GM23338 (cell line): ENCODE measurements at regions not wholly inside any gene's neighbourhood (a gene's known extent, or its start where the extent isn't known, plus 50 kb on each side); places are given as distances from the start of the nearest gene placed in this dataset.

ENCODE experiments used
- ATAC-seq: fragments of 200-7000 bp; cut with Tn5 transposase; 3 replicates; pipeline ENCODE4 v1.9.1; 2020
- DNase-seq: peaks from one replicate; pipeline ENCODE4 v3.0.0-alpha.2; 2015; ENCODE audit warnings: low spot score
- H2AFZ ChIP-seq: fragments of 200-600 bp; sonication (generic); 2 replicates; pipeline ENCODE4 v1.8.0; 2016; ENCODE audit warnings: antibody characterized with exemption, mild to moderate bottlenecking, moderate library complexity
- H3F3A ChIP-seq: fragments of 200-600 bp; sonication (generic); replicated peaks from 2 replicates; pipeline ENCODE4 v1.8.0; 2017; ENCODE audit warnings: antibody characterized with exemption, mixed run types, low read depth
- H3K27ac ChIP-seq: fragments of 200-600 bp; sonication (generic); 2 replicates; pipeline ENCODE4 v1.6.1; 2016; ENCODE audit warnings: low read depth
- H3K27me3 ChIP-seq: fragments of 200-600 bp; sonication (generic); 2 replicates; pipeline ENCODE4 v1.8.0; 2016; ENCODE audit warnings: mild to moderate bottlenecking, mixed run types, moderate library complexity; ENCODE audit not compliant: insufficient read depth
- H3K36me3 ChIP-seq: fragments of 200-600 bp; sonication (generic); 2 replicates; pipeline ENCODE4 v1.8.0; 2016; ENCODE audit warnings: mild to moderate bottlenecking; ENCODE audit not compliant: insufficient read depth
- H3K4me1 ChIP-seq: fragments of 200-600 bp; sonication (generic); 2 replicates; pipeline ENCODE4 v1.8.0; 2016; ENCODE audit warnings: mild to moderate bottlenecking, moderate library complexity; ENCODE audit not compliant: insufficient read depth
- H3K4me2 ChIP-seq: fragments of 200-600 bp; sonication (generic); 2 replicates; pipeline ENCODE4 v1.7.1; 2017; ENCODE audit warnings: mixed run types
- H3K4me3 ChIP-seq: fragments of 200-600 bp; sonication (generic); 2 replicates; pipeline ENCODE4 v1.6.1; 2016; ENCODE audit warnings: mixed run types
- H3K79me2 ChIP-seq: fragments of 200-600 bp; sonication (generic); replicated peaks from 2 replicates; pipeline ENCODE4 v1.8.0; 2017; ENCODE audit warnings: mild to moderate bottlenecking; ENCODE audit not compliant: insufficient read depth
- H3K9me2 ChIP-seq: fragments of 200-600 bp; sonication (generic); 2 replicates; pipeline ENCODE4 v1.8.0; 2017; ENCODE audit not compliant: insufficient read depth
- H4K20me1 ChIP-seq: fragments of 200-600 bp; sonication (generic); replicated peaks from 2 replicates; pipeline ENCODE4 v1.8.0; 2017; ENCODE audit warnings: mild to moderate bottlenecking; ENCODE audit not compliant: insufficient read depth
- H3K27ac Mint-ChIP-seq: 2 replicates; pipeline ENCODE4 v1.8.0; 2020; ENCODE audit warnings: inconsistent platforms, mild to moderate bottlenecking, moderate library complexity, mixed read lengths
- H3K27me3 Mint-ChIP-seq: 3 replicates; pipeline ENCODE4 v1.8.0; 2022; ENCODE audit warnings: low read depth, mild to moderate bottlenecking, moderate library complexity, mixed read lengths, inconsistent platforms; ENCODE audit not compliant: insufficient read depth, poor library complexity
- H3K36me3 Mint-ChIP-seq: 3 replicates; pipeline ENCODE4 v1.8.0; 2021; ENCODE audit warnings: low read depth, mild to moderate bottlenecking, inconsistent platforms, moderate library complexity, mixed read lengths
- H3K4me1 Mint-ChIP-seq: 3 replicates; pipeline ENCODE4 v1.8.0; 2020; ENCODE audit warnings: mild to moderate bottlenecking, inconsistent platforms, mixed read lengths
- H3K4me3 Mint-ChIP-seq: 3 replicates; pipeline ENCODE4 v1.8.0; 2021; ENCODE audit warnings: moderate library complexity, mild to moderate bottlenecking, inconsistent platforms, mixed read lengths
- H3K9me3 Mint-ChIP-seq: 3 replicates; pipeline ENCODE4 v1.8.0; 2020; ENCODE audit warnings: moderate library complexity, mild to moderate bottlenecking, inconsistent platforms, mixed read lengths
- CREB1 ChIP-seq: fragments of 250-450 bp; sonication (Bioruptor Pico); IDR thresholded peaks from 2 replicates; pipeline ENCODE4 v1.5.0; 2020; ENCODE audit warnings: low read depth, mild to moderate bottlenecking, moderate library complexity
- EZH2 ChIP-seq: fragments of 200-600 bp; sonication (generic); IDR thresholded peaks from one replicate; pipeline ENCODE4 v1.8.0; 2017; ENCODE audit warnings: antibody characterized with exemption, mild to moderate bottlenecking, low read depth; ENCODE audit not compliant: unreplicated experiment
- EZH2phosphoT487 ChIP-seq: fragments of 200-600 bp; sonication (generic); IDR thresholded peaks from one replicate; pipeline ENCODE4 v1.8.1; 2018; ENCODE audit warnings: antibody characterized with exemption; ENCODE audit not compliant: unreplicated experiment
- JUNB ChIP-seq: IDR thresholded peaks from one replicate; pipeline ENCODE4 v1.6.1; 2016; ENCODE audit warnings: antibody characterized with exemption; ENCODE audit not compliant: unreplicated experiment
- NANOG ChIP-seq: IDR thresholded peaks from 2 replicates; pipeline ENCODE4 v1.6.1; 2016; ENCODE audit warnings: antibody characterized with exemption, borderline replicate concordance
- STAT1 ChIP-seq: IDR thresholded peaks from one replicate; pipeline ENCODE4 v1.6.1; 2016; ENCODE audit warnings: antibody characterized with exemption; ENCODE audit not compliant: unreplicated experiment
- ZNF331 ChIP-seq: fragments of 250-450 bp; sonication (Bioruptor Pico); IDR thresholded peaks from 2 replicates; pipeline ENCODE4 v1.5.0; 2020; ENCODE audit warnings: low read depth, mild to moderate bottlenecking, moderate library complexity
- TF ChIP-seq, protein P1 (sequence below): fragments of 250-450 bp; sonication (Bioruptor Pico); IDR thresholded peaks from 2 replicates; pipeline ENCODE4 v1.5.0; 2020; ENCODE audit warnings: mild to moderate bottlenecking, moderate library complexity
- TF ChIP-seq, protein P2 (sequence below), 2 experiments: fragments of 200-600 bp in 1 of 2; sonication (generic) in 1 of 2; conservative IDR thresholded peaks; 2 replicates each; pipeline versions ENCODE4 v1.5.1 to v1.6.1; 2016 to 2017; ENCODE audit warnings: antibody characterized with exemption in 2 of 2, low read depth in 2 of 2, mild to moderate bottlenecking in 2 of 2, moderate library complexity in 1 of 2

DNA sequence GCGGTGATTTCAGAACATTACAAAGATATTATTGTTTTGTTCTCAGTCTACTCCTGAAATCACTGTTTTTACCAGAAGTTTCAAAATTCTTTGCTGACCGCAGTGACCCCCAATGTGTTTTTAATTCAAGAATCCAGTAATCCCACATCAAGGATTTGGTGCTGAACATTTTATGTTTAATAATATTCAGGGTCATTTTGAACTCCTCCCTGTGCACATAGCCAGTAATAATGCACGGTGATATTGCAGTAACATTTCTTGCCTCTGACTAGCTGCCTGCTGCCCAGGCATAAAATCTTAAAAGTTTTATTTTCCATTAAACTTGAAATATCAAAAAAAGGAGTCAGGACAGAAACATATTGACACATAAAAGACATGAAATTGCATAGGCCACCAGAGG lies 443.4 kb upstream of the NCAM2 start (continued):
- TF ChIP-seq, protein P1, sequence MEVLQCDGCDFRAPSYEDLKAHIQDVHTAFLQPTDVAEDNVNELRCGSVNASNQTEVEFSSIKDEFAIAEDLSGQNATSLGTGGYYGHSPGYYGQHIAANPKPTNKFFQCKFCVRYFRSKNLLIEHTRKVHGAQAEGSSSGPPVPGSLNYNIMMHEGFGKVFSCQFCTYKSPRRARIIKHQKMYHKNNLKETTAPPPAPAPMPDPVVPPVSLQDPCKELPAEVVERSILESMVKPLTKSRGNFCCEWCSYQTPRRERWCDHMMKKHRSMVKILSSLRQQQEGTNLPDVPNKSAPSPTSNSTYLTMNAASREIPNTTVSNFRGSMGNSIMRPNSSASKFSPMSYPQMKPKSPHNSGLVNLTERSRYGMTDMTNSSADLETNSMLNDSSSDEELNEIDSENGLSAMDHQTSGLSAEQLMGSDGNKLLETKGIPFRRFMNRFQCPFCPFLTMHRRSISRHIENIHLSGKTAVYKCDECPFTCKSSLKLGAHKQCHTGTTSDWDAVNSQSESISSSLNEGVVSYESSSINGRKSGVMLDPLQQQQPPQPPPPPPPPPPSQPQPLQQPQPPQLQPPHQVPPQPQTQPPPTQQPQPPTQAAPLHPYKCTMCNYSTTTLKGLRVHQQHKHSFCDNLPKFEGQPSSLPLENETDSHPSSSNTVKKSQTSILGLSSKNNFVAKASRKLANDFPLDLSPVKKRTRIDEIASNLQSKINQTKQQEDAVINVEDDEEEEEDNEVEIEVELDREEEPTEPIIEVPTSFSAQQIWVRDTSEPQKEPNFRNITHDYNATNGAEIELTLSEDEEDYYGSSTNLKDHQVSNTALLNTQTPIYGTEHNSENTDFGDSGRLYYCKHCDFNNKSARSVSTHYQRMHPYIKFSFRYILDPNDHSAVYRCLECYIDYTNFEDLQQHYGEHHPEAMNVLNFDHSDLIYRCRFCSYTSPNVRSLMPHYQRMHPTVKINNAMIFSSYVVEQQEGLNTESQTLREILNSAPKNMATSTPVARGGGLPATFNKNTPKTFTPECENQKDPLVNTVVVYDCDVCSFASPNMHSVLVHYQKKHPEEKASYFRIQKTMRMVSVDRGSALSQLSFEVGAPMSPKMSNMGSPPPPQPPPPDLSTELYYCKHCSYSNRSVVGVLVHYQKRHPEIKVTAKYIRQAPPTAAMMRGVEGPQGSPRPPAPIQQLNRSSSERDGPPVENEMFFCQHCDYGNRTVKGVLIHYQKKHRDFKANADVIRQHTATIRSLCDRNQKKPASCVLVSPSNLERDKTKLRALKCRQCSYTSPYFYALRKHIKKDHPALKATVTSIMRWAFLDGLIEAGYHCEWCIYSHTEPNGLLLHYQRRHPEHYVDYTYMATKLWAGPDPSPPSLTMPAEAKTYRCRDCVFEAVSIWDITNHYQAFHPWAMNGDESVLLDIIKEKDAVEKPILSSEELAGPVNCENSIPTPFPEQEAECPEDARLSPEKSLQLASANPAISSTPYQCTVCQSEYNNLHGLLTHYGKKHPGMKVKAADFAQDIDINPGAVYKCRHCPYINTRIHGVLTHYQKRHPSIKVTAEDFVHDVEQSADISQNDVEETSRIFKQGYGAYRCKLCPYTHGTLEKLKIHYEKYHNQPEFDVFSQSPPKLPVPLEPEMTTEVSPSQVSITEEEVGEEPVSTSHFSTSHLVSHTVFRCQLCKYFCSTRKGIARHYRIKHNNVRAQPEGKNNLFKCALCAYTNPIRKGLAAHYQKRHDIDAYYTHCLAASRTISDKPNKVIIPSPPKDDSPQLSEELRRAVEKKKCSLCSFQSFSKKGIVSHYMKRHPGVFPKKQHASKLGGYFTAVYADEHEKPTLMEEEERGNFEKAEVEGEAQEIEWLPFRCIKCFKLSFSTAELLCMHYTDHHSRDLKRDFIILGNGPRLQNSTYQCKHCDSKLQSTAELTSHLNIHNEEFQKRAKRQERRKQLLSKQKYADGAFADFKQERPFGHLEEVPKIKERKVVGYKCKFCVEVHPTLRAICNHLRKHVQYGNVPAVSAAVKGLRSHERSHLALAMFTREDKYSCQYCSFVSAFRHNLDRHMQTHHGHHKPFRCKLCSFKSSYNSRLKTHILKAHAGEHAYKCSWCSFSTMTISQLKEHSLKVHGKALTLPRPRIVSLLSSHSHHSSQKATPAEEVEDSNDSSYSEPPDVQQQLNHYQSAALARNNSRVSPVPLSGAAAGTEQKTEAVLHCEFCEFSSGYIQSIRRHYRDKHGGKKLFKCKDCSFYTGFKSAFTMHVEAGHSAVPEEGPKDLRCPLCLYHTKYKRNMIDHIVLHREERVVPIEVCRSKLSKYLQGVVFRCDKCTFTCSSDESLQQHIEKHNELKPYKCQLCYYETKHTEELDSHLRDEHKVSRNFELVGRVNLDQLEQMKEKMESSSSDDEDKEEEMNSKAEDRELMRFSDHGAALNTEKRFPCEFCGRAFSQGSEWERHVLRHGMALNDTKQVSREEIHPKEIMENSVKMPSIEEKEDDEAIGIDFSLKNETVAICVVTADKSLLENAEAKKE (CRISPR knock-in tag) = no peak
- no peak for TF ChIP-seq ZNF331 (CRISPR knock-in tag)

DNA sequence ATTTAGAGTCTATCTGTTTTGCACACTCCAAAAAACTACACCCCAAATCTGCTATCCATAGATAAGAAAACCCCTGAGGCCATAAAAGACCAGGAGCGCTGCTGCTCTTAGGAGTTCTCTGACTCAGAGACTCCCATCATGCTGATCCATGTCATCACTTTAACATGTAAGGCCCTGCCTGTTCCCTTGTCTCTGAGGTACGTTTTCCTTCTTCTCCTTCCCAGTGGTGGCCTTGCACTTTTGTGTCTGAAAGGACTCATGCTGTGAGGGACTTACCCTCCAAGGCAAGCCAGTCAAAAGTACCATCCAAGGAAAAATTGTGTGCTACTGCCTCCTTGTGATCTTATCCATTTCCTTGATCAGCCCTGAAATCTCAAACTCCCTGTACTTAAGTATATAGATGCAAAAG lies 427.4 kb upstream of the NCAM2 start:
- peak; percentile 100 for ATAC-seq
- H3K36me3 Mint-ChIP-seq = no peaks in the 10 kb centered on the region
- no peaks in the 10 kb centered on the region for H3K79me2 ChIP-seq
- H3K27ac Mint-ChIP-seq = peak overlapping the region; percentile 39
- H3K4me2 ChIP-seq = no peak overlapping the region
- H4K20me1 ChIP-seq = no peaks in the 10 kb centered on the region
- no peak overlapping the region for H2AFZ ChIP-seq
- no peaks in the 10 kb centered on the region for H3K9me3 Mint-ChIP-seq
- H3K4me3 Mint-ChIP-seq = no peak overlapping the region
- H3K4me3 ChIP-seq = no peak overlapping the region
- no peaks in the 10 kb centered on the region for H3F3A ChIP-seq
- no peaks in the 10 kb centered on the region for H3K36me3 ChIP-seq
- H3K4me1 ChIP-seq = peaks cover 5% of the 10 kb centered on the region; the same call in 1 of the 2 replicates
- no peaks in the 10 kb centered on the region for H3K27me3 ChIP-seq
- peak; percentile 90 for DNase-seq
- no peaks in the 10 kb centered on the region for H3K9me2 ChIP-seq
- no peaks in the 10 kb centered on the region for H3K27me3 Mint-ChIP-seq
- peaks cover 13% of the 10 kb centered on the region for H3K4me1 Mint-ChIP-seq
- no peak overlapping the region for H3K27ac ChIP-seq
- TF ChIP-seq EZH2phosphoT487 (no peak), NANOG (no peak), EZH2 (no peak), JUNB (no peak), STAT1 (no peak), CREB1 (CRISPR knock-in tag) (peak; percentile 55)
- TF ChIP-seq, protein P2, sequence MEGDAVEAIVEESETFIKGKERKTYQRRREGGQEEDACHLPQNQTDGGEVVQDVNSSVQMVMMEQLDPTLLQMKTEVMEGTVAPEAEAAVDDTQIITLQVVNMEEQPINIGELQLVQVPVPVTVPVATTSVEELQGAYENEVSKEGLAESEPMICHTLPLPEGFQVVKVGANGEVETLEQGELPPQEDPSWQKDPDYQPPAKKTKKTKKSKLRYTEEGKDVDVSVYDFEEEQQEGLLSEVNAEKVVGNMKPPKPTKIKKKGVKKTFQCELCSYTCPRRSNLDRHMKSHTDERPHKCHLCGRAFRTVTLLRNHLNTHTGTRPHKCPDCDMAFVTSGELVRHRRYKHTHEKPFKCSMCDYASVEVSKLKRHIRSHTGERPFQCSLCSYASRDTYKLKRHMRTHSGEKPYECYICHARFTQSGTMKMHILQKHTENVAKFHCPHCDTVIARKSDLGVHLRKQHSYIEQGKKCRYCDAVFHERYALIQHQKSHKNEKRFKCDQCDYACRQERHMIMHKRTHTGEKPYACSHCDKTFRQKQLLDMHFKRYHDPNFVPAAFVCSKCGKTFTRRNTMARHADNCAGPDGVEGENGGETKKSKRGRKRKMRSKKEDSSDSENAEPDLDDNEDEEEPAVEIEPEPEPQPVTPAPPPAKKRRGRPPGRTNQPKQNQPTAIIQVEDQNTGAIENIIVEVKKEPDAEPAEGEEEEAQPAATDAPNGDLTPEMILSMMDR (conservative IDR thresholded peaks at IDR 0.05; ENCODE audit: low read depth in 2 of 2) = peak; percentile 54 to 70
- TF ChIP-seq, protein P1 (CRISPR knock-in tag) = peak; percentile 99
